ENCODE measurements at regions not wholly inside any gene's neighbourhood (a gene's known extent, or its start where the extent isn't known, plus 50 kb on each side); places are given as distances from the start of the nearest gene placed in this dataset.

DNA sequence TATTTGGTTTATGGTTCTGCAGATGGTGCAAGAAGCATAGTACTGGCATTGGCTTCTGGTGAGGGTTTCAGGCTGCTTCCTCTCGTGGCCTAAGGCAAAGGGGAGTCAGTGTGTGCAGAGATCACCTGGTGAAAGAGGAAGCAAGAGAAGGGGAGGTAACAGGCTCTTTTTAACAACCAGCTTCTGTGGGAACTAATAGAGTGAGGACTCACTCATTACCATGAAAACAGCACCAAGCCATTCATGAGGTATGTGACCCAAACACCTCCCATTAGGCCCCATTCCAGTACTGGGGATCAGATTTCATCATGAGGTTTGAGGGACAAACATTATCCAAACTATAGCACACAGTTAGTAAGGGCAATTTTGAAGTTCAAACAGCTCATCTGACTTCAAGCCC, 263.5 kb downstream of the TMEM38B start:
- Mint-ChIP-seq H3K4me1 (ENCODE audit: unreplicated experiment) (no peaks in the 10 kb centered on the region), H3K9me3 (ENCODE audit: unreplicated experiment) (no peaks in the 10 kb centered on the region), H3K27me3 (ENCODE audit: unreplicated experiment) (no peaks in the 10 kb centered on the region), H3K27ac (ENCODE audit: unreplicated experiment) (no peak overlapping the region), H3K4me3 (ENCODE audit: unreplicated experiment) (no peak overlapping the region), H3K36me3 (ENCODE audit: low read depth, unreplicated experiment) (no peaks in the 10 kb centered on the region)
- DNase-seq (ENCODE audit: low spot score) = no peak
- TF ChIP-seq, protein P1, sequence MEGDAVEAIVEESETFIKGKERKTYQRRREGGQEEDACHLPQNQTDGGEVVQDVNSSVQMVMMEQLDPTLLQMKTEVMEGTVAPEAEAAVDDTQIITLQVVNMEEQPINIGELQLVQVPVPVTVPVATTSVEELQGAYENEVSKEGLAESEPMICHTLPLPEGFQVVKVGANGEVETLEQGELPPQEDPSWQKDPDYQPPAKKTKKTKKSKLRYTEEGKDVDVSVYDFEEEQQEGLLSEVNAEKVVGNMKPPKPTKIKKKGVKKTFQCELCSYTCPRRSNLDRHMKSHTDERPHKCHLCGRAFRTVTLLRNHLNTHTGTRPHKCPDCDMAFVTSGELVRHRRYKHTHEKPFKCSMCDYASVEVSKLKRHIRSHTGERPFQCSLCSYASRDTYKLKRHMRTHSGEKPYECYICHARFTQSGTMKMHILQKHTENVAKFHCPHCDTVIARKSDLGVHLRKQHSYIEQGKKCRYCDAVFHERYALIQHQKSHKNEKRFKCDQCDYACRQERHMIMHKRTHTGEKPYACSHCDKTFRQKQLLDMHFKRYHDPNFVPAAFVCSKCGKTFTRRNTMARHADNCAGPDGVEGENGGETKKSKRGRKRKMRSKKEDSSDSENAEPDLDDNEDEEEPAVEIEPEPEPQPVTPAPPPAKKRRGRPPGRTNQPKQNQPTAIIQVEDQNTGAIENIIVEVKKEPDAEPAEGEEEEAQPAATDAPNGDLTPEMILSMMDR (IDR thresholded peaks at IDR 0.05; ENCODE audit: unreplicated experiment) = no peak

DNA sequence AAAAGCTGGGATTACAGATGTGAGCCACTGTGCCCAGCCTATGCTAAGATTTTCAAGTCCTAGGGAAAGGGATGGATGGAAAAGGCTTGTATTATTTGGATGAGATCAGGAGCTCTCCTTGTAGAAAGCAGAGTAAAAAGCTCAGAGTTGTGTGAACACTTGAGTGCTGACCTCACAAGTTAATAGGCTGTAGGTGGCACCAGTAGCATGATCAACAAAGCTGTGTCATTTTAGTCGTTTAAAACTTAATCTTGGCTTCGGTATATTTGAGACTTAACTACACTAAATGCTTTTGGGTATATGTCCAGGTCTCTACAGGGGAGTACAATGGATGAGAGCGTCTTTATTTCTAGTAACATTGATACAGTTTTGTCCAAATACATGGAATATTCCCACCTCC, 264.2 kb downstream of the TMEM38B start:
- TF ChIP-seq, protein P1 (IDR thresholded peaks at IDR 0.05; ENCODE audit: unreplicated experiment) = no peak
- Mint-ChIP-seq H3K36me3 (ENCODE audit: low read depth, unreplicated experiment) (no peaks in the 10 kb centered on the region), H3K9me3 (ENCODE audit: unreplicated experiment) (no peaks in the 10 kb centered on the region), H3K27me3 (ENCODE audit: unreplicated experiment) (no peaks in the 10 kb centered on the region), H3K27ac (ENCODE audit: unreplicated experiment) (no peak overlapping the region), H3K4me1 (ENCODE audit: unreplicated experiment) (peaks cover 7% of the 10 kb centered on the region), H3K4me3 (ENCODE audit: unreplicated experiment) (no peak overlapping the region)
- DNase-seq (ENCODE audit: low spot score) = no peak

DNA sequence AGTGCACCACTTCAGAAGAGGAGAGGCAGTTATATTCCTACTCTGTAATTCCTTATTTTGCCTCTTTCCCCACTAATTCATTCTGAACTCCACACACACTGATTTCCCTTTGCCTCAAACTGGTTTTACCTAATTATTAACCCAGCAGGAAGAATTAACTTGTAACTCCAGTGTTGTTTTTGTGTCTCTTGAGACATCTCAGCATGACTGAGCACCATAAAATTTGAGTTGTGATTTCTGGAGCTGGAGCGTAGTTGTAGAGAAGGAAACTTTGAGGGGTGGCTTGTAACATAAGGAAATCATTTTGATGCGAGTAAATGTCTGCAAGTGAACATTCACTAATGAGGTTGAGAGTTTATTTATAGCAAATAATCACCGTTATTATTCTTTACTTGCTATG, 265.2 kb downstream of the TMEM38B start:
- Mint-ChIP-seq H3K27ac (ENCODE audit: unreplicated experiment) (no peak overlapping the region), H3K36me3 (ENCODE audit: low read depth, unreplicated experiment) (no peaks in the 10 kb centered on the region), H3K27me3 (ENCODE audit: unreplicated experiment) (no peaks in the 10 kb centered on the region), H3K4me3 (ENCODE audit: unreplicated experiment) (no peak overlapping the region), H3K4me1 (ENCODE audit: unreplicated experiment) (peaks cover 15% of the 10 kb centered on the region), H3K9me3 (ENCODE audit: unreplicated experiment) (no peaks in the 10 kb centered on the region)
- TF ChIP-seq, protein P1 (IDR thresholded peaks at IDR 0.05; ENCODE audit: unreplicated experiment) = no peak
- no peak for DNase-seq (ENCODE audit: low spot score)

DNA sequence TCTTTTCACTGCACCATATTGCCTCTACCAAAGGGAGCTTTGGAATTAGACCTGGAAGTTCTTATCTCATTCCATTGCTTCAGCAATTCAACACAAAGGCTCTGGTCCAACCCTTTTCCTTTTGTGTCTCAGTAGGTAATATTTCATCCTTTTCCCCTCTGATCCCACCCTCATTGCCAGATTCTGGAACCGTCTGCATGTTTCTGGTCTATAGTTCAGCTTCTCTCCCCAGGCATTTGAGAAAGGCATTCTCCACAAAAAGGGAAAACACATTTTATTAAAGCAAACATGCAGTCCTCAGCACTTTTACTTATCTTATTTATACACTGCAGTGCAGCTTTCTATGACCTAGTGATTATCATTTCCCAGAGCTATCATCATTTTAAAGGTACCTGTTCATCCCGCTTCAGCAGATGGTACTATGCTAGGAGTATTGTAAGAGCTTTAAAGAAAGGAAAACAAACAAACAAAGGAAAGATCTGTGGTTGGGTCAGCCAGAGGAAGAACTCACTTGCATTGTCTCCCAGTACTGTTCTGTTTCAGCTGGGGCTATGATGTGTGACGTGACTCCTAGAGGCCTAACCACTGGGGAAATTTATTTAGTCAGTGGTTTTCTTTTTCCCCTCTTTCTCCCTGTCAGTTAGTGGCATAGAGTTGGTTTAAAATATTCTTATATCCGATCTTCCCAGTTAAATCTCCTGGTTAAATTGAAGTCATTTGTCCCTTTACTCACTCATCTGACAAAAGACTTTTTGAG, 269.2 kb downstream of the TMEM38B start:
- Mint-ChIP-seq H3K36me3 (ENCODE audit: low read depth, unreplicated experiment) (no peaks in the 10 kb centered on the region), H3K4me3 (ENCODE audit: unreplicated experiment) (no peak overlapping the region), H3K27ac (ENCODE audit: unreplicated experiment) (peak overlapping the region; percentile 81), H3K4me1 (ENCODE audit: unreplicated experiment) (peaks cover 26% of the 10 kb centered on the region), H3K27me3 (ENCODE audit: unreplicated experiment) (no peaks in the 10 kb centered on the region), H3K9me3 (ENCODE audit: unreplicated experiment) (no peaks in the 10 kb centered on the region)
- no peak for DNase-seq (ENCODE audit: low spot score)
- TF ChIP-seq, protein P1 (IDR thresholded peaks at IDR 0.05; ENCODE audit: unreplicated experiment) = no peak

DNA sequence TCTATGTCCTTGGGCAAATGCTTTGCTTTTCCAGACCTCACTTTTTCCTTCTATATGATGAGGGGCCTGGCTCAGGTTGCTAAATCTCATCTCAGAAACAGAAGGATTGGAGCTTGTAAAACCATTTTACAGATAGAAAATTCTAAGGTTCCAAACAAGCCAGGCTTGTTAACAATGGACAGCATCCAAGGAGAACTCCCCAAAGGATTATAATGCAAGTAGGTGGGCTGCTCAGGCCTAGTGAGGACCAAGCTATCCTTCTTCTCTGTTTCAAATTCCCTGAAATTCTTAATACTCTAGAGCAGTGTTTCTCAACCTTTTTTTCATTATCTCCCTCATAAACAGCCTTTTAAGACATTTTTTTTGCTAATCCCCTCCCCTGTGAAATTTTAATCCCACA, 269.8 kb downstream of the TMEM38B start:
- no peak overlapping the region for H3K4me3 Mint-ChIP-seq (ENCODE audit: unreplicated experiment)
- H3K9me3 Mint-ChIP-seq (ENCODE audit: unreplicated experiment) = no peaks in the 10 kb centered on the region
- H3K27ac Mint-ChIP-seq (ENCODE audit: unreplicated experiment) = peak overlapping the region; percentile 81
- DNase-seq (ENCODE audit: low spot score) = no peak
- no peaks in the 10 kb centered on the region for H3K36me3 Mint-ChIP-seq (ENCODE audit: low read depth, unreplicated experiment)
- TF ChIP-seq, protein P1 (IDR thresholded peaks at IDR 0.05; ENCODE audit: unreplicated experiment) = no peak
- H3K4me1 Mint-ChIP-seq (ENCODE audit: unreplicated experiment) = peaks cover 29% of the 10 kb centered on the region
- H3K27me3 Mint-ChIP-seq (ENCODE audit: unreplicated experiment) = no peaks in the 10 kb centered on the region
